GM20431 (cell line): ENCODE measurements at regions not wholly inside any gene's neighbourhood (a gene's known extent, or its start where the extent isn't known, plus 50 kb on each side); places are given as distances from the start of the nearest gene placed in this dataset.

Experiments used
- in situ Hi-C: fragments of 300-500 bp; cut with MseI, MboI; formaldehyde crosslinking; loops from one replicate; pipeline ENCODE4 v1.15.0; 2020; ENCODE audit warnings: low sequenced_read_pairs; ENCODE audit not compliant: unreplicated experiment

DNA sequence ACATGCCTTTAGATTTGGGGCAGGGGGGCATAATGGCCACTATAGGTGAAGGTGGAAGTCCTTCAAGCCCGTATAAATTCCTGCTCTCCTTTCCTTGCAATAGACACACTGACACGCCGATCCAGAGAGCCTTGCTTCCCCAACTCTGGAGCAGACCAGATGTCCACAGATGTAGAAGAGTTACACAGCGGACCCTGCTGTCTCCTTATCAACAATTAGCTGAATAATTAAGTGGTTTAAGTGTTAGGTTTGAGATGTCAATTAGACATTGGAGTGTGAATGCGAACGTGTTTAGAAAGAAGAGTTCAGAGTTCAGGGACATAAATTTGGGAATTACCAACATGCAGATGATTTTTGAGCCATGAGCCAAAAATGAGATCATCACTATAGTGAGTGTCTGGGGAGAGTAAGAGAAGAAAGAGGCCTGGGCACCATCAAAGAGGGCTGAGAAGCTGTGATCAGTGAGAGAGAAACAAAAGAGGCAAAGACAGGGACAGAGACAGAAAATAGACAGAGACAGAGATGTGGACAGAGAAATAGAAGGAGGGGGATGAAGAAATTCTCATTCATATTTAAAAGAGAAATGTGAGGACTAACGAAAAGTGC, 734.4 kb upstream of the ADAMTS16 start:
- in situ Hi-C loops, result no loop called here

GRCh38 chr5:4410151-4410550, 730.0 kb upstream of the ADAMTS16 start:
- in situ Hi-C loops, result no loop called here

- in situ Hi-C loops, result no loop called here
These were observed 728.5 kb upstream of the ADAMTS16 start for GRCh38 chr5:4411664-4412063.

DNA sequence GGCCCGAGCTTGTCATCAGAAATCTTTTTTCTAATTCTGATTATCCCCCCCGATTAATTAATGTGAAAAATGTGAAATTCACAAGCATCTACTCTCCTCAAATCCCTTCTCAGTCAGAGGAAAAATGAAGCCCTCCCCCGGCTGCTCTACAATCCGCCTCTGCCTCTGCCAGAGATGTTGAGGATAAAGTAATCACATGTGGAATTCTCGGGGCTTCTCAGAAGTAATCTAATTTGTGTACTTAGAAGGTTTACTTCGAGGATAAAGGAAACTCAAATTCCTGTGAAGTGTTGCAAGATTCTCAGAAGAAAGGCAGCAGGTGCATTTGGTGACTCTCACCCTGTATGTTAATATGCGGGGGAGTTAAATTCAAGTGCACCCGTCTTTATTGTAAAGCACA, 726.1 kb upstream of the ADAMTS16 start:
- in situ Hi-C loops, result no loop called here

- in situ Hi-C loops, result no loop called here
These were observed 722.0 kb upstream of the ADAMTS16 start for GRCh38 chr5:4418084-4418483.

DNA sequence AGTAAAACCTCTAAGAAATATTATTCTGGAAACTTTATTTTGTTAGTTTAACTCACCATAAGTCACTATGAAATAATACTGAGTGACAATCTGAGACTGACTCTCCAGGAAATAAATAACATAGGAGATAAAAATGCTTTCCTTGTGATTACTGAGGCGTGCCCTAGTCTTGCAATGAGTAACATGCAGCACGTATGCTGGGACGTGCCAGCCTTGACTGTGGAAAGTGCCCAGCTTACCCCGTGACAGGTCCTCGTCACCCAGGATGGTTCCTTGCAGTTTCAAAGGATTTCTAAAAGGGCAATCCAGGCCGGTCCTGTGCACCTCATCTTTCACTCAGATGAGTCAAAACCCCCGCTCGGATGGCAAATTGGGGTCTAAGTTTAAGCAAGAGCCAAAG, 720.8 kb upstream of the ADAMTS16 start:
- in situ Hi-C loops, result no loop called here

DNA sequence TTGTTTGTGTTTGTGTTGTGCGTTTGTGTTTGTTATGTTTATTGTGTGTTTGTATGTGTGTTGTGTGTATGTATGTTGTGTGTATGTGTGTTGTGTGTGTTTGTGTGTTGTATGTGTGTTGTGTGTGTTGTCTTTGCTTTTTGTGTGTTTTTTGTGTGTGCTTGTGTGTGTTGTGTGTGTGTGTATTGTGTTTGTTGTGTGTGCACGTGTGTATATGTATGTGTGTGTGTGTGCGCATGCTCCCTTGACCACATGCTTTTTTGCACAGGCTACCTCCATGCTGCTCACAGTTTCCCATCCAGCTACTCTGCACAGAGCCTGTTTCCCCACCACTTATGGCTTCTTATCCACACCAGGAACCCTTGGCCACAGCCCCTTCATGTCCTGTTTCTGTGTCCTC, 720.0 kb upstream of the ADAMTS16 start:
- in situ Hi-C loops, result no loop called here

DNA sequence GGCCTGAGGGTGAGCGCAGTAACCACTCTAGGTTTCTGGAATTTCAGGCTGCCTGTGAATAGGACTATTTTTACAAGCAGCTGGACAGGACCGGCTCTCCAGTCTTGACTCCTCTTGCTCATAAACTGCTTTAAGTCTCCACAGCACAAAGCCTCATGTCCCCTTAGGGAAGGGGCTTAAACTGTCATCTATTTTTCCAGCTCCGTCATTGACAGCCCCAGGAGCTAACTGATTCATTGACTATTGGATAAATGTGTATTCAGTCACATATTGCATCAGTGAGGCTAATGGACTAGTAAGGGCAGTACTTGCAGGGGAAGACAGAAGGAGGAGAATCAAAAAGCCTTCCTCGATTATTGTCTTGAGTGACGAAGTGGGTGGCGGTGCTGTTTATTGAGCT, 719.4 kb upstream of the ADAMTS16 start:
- in situ Hi-C loops, result no loop called here

GRCh38 chr5:4422247-4422646, 717.9 kb upstream of the ADAMTS16 start:
- in situ Hi-C loops, result no loop called here

- in situ Hi-C loops, result no loop called here
These were observed 715.2 kb upstream of the ADAMTS16 start for GRCh38 chr5:4424895-4425294.

DNA sequence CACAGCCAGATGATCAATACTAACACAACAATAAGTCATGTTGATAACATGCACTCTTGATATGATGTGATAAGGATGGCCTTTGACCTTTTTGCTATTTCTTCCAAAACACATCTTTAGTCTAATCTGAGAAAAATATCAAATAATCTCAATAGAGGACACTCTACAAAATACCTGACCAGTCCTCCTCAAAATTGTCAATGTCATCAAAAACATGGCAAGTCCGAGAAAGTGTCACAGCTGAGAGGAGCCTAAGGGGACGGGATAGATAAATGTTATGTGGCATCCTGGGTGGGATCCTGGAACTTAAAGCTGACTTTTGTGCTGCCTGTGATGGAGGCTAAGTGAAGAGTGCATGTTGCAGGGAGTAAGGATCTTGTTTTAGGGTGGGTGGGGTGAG, 699.6 kb upstream of the ADAMTS16 start:
- in situ Hi-C loops, result no loop called here

GRCh38 chr5:4442221-4442620, 697.9 kb upstream of the ADAMTS16 start:
- in situ Hi-C loops, result no loop called here

GRCh38 chr5:4447657-4448056, 692.5 kb upstream of the ADAMTS16 start:
- in situ Hi-C loops, result no loop called here

GRCh38 chr5:4453655-4454054, 686.5 kb upstream of the ADAMTS16 start:
- in situ Hi-C loops, result no loop called here

GRCh38 chr5:4479426-4479825, 660.7 kb upstream of the ADAMTS16 start:
- in situ Hi-C loops, result no loop called here

GRCh38 chr5:4480528-4481349, 659.4 kb upstream of the ADAMTS16 start:
- in situ Hi-C loops, result no loop called here

DNA sequence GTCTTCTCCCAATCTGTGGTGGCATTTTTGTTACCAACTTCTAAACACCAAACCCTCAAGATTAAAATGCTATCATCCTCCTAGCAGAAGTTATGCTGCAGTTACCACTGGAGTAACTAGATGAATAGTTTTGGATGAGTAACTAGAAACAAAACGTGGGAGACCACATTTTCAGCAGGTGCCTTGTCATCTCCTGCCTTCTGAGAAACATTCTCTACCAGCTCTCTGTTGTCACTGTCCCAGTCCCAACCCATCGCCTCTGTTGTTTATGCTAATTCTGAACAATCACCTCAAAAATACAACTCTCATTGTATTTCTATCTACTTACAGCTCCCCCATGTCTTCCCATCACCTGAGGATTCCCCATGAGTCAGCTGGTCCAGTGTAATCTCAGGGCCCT, 652.5 kb upstream of the ADAMTS16 start:
- in situ Hi-C loops, result no loop called here

- in situ Hi-C loops, result no loop called here
These were observed 628.0 kb upstream of the ADAMTS16 start for GRCh38 chr5:4511996-4512656.

GRCh38 chr5:4513381-4513780, 626.7 kb upstream of the ADAMTS16 start:
- in situ Hi-C loops, result no loop called here

- in situ Hi-C loops, result no loop called here
These were observed 626.0 kb upstream of the ADAMTS16 start for GRCh38 chr5:4514067-4514648.
